HCT116 (cell line): ENCODE measurements at regions not wholly inside any gene's neighbourhood (a gene's known extent, or its start where the extent isn't known, plus 50 kb on each side); places are given as distances from the start of the nearest gene placed in this dataset.

Experiments used
- ATAC-seq: fragments of 200-7000 bp; cut with Tn5 transposase; 2 replicates; pipeline ENCODE4 v1.9.1; 2020; ENCODE audit warnings: mild to moderate bottlenecking, moderate library complexity
- BruUV-seq: library from RNA; stranded (reverse); fragments of 400-500 nt; replicated peaks from 2 replicates; lab custom pipeline; 2021; lab: Mats Ljungman, UMichigan
- CTCF ChIA-PET: fragments of 300-600 bp; sonication (Branson Sonifier 250); formaldehyde crosslinking; loops from one replicate; lab custom pipeline; 2021; ENCODE audit warnings: antibody characterized with exemption; lab: Charles Lee
- POLR2A ChIA-PET: fragments of 300-600, 350-600 bp; sonication (Branson Sonifier 250); formaldehyde crosslinking; loops from one replicate; lab custom pipeline; 2021; ENCODE audit warnings: antibody characterized with exemption; lab: Charles Lee
- RAD21 ChIA-PET, 2 experiments: fragments of 300-600 bp; sonication (Branson Sonifier 250); formaldehyde crosslinking; loops; one replicate each; lab custom pipeline; 2023; ENCODE audit warnings: low total read pairs in 2 of 2; ENCODE audit not compliant: uncharacterized antibody in 2 of 2, unreplicated experiment in 2 of 2, low non-redundant PET in 1 of 2; lab: Charles Lee
- DNase-seq: peaks from one replicate; pipeline ENCODE4 v3.0.0-alpha.2; 2010; ENCODE audit warnings: low read depth, low spot score
- H2AFZ ChIP-seq: fragments of 200-600 bp; shearing (Covaris generic), sonication (generic); 2 replicates; pipeline ENCODE4 v1.6.1; 2017; ENCODE audit warnings: low read depth, mixed run types, mixed read lengths, antibody characterized with exemption, low read length; ENCODE audit not compliant: poor library complexity, severe bottlenecking
- H3K27ac ChIP-seq: 2 replicates; pipeline ENCODE4 v1.5.1; 2012; ENCODE audit warnings: low read depth, low read length
- H3K27me3 ChIP-seq: fragments of 200-600 bp; sonication (generic); 2 replicates; pipeline ENCODE4 v1.6.1; 2016; ENCODE audit warnings: mixed run types, low read length, mixed read lengths; ENCODE audit not compliant: insufficient read depth
- H3K36me3 ChIP-seq, 2 experiments: fragments of 200-500 bp in 1 of 2; fragments of 200-600 bp in 1 of 2; sonication (Bioruptor generic) in 1 of 2; sonication (generic) in 1 of 2; 2 replicates each; pipeline versions ENCODE4 v1.5.1 to v1.6.1; 2014 to 2016; ENCODE audit warnings: low read length in 2 of 2, inconsistent platforms in 1 of 2, mixed read lengths in 1 of 2, mixed run types in 1 of 2; ENCODE audit not compliant: insufficient read depth in 2 of 2, control insufficient read depth in 1 of 2
- H3K4me1 ChIP-seq, 2 experiments: fragments of 200-600 bp in 1 of 2; sonication (generic) in 1 of 2; 2 replicates each; pipeline versions ENCODE4 v1.5.1 to v1.6.1; 2012 to 2017; ENCODE audit warnings: low read length in 2 of 2, inconsistent platforms in 1 of 2, mild to moderate bottlenecking in 1 of 2, mixed read lengths in 1 of 2, mixed run types in 1 of 2, moderate library complexity in 1 of 2; ENCODE audit not compliant: insufficient read depth in 2 of 2, control insufficient read depth in 1 of 2
- H3K4me2 ChIP-seq: fragments of 200-600 bp; sonication (generic); 2 replicates; pipeline ENCODE4 v1.6.1; 2017; ENCODE audit warnings: mixed run types, low read length, mixed read lengths
- H3K4me3 ChIP-seq, 2 experiments: fragments of 200-600 bp in 1 of 2; sonication (generic) in 1 of 2; replicated peaks in 1 of 2; 2 replicates each; pipeline ENCODE4 v1.5.1; 2011 to 2016; ENCODE audit warnings: low read length in 2 of 2, control low read depth in 1 of 2, low read depth in 1 of 2, mild to moderate bottlenecking in 1 of 2, mixed read lengths in 1 of 2, mixed run types in 1 of 2
- H3K79me2 ChIP-seq: fragments of 200-600 bp; sonication (generic); 2 replicates; pipeline ENCODE4 v1.6.1; 2017; ENCODE audit warnings: mild to moderate bottlenecking, mixed run types, low read length, moderate library complexity, mixed read lengths; ENCODE audit not compliant: insufficient read depth
- H3K9ac ChIP-seq: fragments of 200-600 bp; sonication (generic); 2 replicates; pipeline ENCODE4 v1.6.1; 2016; ENCODE audit warnings: low read length, mixed read lengths
- H3K9me2 ChIP-seq: fragments of 200-600 bp; sonication (generic), shearing (Covaris generic); 2 replicates; pipeline ENCODE4 v1.6.1; 2017; ENCODE audit warnings: mixed run types, mild to moderate bottlenecking, moderate library complexity; ENCODE audit not compliant: insufficient read depth
- H3K9me3 ChIP-seq, 2 experiments: fragments of 200-500 bp in 1 of 2; fragments of 200-600 bp in 1 of 2; sonication (Bioruptor generic) in 1 of 2; sonication (generic) in 1 of 2; 2 replicates each; pipeline ENCODE4 v1.6.1; 2014 to 2017; ENCODE audit warnings: low read length in 2 of 2, mixed read lengths in 2 of 2, inconsistent platforms in 1 of 2, low read depth in 1 of 2, mild to moderate bottlenecking in 1 of 2, mixed run types in 1 of 2, moderate library complexity in 1 of 2; ENCODE audit not compliant: control insufficient read depth in 1 of 2, insufficient read depth in 1 of 2
- H4K20me1 ChIP-seq: fragments of 200-600 bp; sonication (generic), shearing (Covaris generic); 2 replicates; pipeline ENCODE4 v1.6.1; 2017; ENCODE audit warnings: mixed run types, mild to moderate bottlenecking, moderate library complexity; ENCODE audit not compliant: insufficient read depth
- CEBPB ChIP-seq: IDR thresholded peaks from 2 replicates; pipeline ENCODE4 v1.6.1; 2012; ENCODE audit warnings: low read depth
- EGR1 ChIP-seq: IDR thresholded peaks from 2 replicates; pipeline ENCODE4 v1.6.1; 2012; ENCODE audit warnings: low read depth
- ELF1 ChIP-seq: IDR thresholded peaks from 2 replicates; pipeline ENCODE4 v1.6.1; 2012; ENCODE audit warnings: low read depth, borderline replicate concordance
- EZH2 ChIP-seq: fragments of 200-600 bp; sonication (generic); IDR thresholded peaks from 2 replicates; pipeline ENCODE4 v1.6.1; 2017; ENCODE audit warnings: antibody characterized with exemption, mixed run types
- JUND ChIP-seq: IDR thresholded peaks from 2 replicates; pipeline ENCODE4 v1.6.1; 2012
- POLR2A ChIP-seq: IDR thresholded peaks from 2 replicates; pipeline ENCODE4 v1.7.0; 2011; ENCODE audit warnings: borderline replicate concordance; ENCODE audit not compliant: insufficient read depth, insufficient read length; ENCODE audit errors: extremely low read depth
- RAD21 ChIP-seq: IDR thresholded peaks from 2 replicates; pipeline ENCODE4 v1.6.1; 2012; ENCODE audit warnings: low read depth, mild to moderate bottlenecking
- SP1 ChIP-seq: IDR thresholded peaks from 2 replicates; pipeline ENCODE4 v1.6.1; 2012; ENCODE audit warnings: low read depth
- SRF ChIP-seq: IDR thresholded peaks from 2 replicates; pipeline ENCODE4 v1.6.1; 2012; ENCODE audit warnings: low read depth
- TCF7L2 ChIP-seq: IDR thresholded peaks from 2 replicates; pipeline ENCODE4 v1.7.0; 2011; ENCODE audit warnings: borderline replicate concordance, inconsistent platforms; ENCODE audit not compliant: insufficient read depth, insufficient read length; ENCODE audit errors: extremely low read depth
- YY1 ChIP-seq: IDR thresholded peaks from 2 replicates; pipeline ENCODE4 v1.6.1; 2011; ENCODE audit warnings: low read length, low read depth, moderate library complexity, mild to moderate bottlenecking; ENCODE audit not compliant: insufficient replicate concordance; ENCODE audit errors: extremely low read depth
- ZFX ChIP-seq: fragments of 450-650 bp; IDR thresholded peaks from 2 replicates; pipeline ENCODE4 v1.6.1; 2017
- intact Hi-C: fragments of 100-400 bp; cut with micrococcal nuclease; formaldehyde crosslinking; loops from 2 replicates; pipeline ENCODE4 v1.10.0; 2022
- TF ChIP-seq, protein P1 (sequence below): IDR thresholded peaks from 2 replicates; pipeline ENCODE4 v1.6.1; 2011; ENCODE audit warnings: mild to moderate bottlenecking, low read length, moderate library complexity; ENCODE audit not compliant: insufficient replicate concordance; ENCODE audit errors: extremely low read depth
- TF ChIP-seq, protein P2 (sequence below): IDR thresholded peaks from 2 replicates; pipeline ENCODE4 v1.6.1; 2012

DNA sequence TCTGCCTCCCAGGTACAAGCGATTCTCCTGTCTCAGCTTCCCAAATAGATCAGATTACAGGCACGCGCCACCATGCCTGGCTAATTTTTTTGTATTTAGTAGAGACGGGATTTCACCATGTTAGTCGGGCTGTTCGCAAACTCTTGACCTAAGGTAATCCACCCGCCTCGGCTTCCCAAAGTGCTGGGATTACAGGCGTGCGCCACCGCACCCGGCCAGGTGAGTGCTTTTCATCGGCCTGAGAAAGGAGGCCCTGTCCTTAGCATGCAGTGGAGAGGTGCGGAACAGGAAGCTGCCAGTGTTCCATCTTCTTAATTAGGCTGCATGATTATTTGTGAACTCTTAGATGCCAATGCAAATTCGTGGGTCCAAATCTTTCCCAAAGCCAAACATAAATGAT is 125.7 kb upstream of the THSD7B start:
- no peak overlapping the region for H3K4me3 ChIP-seq
- H3K4me2 ChIP-seq: no peak overlapping the region
- no peaks in the 10 kb centered on the region for H3K79me2 ChIP-seq
- intact Hi-C loops: no loop called here
- TF ChIP-seq JUND: no peak
- no peak for TF ChIP-seq RAD21
- TF ChIP-seq SP1: no peak
- no peak for TF ChIP-seq POLR2A
- no peak for TF ChIP-seq ZFX
- TF ChIP-seq, protein P1, sequence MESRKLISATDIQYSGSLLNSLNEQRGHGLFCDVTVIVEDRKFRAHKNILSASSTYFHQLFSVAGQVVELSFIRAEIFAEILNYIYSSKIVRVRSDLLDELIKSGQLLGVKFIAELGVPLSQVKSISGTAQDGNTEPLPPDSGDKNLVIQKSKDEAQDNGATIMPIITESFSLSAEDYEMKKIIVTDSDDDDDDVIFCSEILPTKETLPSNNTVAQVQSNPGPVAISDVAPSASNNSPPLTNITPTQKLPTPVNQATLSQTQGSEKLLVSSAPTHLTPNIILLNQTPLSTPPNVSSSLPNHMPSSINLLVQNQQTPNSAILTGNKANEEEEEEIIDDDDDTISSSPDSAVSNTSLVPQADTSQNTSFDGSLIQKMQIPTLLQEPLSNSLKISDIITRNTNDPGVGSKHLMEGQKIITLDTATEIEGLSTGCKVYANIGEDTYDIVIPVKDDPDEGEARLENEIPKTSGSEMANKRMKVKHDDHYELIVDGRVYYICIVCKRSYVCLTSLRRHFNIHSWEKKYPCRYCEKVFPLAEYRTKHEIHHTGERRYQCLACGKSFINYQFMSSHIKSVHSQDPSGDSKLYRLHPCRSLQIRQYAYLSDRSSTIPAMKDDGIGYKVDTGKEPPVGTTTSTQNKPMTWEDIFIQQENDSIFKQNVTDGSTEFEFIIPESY: no peak
- TF ChIP-seq YY1: no peak
- ChIA-PET CTCF (no interaction called here), POLR2A (no interaction called here), RAD21 (no interaction called here)
- H2AFZ ChIP-seq: no peak overlapping the region
- no peaks in the 10 kb centered on the region for H3K9me2 ChIP-seq
- H4K20me1 ChIP-seq: no peaks in the 10 kb centered on the region
- 0 out of 2 replicates have a peak, but pooled peaks cover 3% of the 10 kb centered on the region for H3K27me3 ChIP-seq
- BruUV-seq: no TSS peak
- H3K36me3 ChIP-seq: no peaks in the 10 kb centered on the region
- no peak for ATAC-seq
- no peaks in the 10 kb centered on the region for H3K4me1 ChIP-seq
- no peak overlapping the region for H3K9ac ChIP-seq
- no peak overlapping the region for H3K27ac ChIP-seq
- no peak for DNase-seq
- H3K9me3 ChIP-seq: no peaks in the 10 kb centered on the region

DNA sequence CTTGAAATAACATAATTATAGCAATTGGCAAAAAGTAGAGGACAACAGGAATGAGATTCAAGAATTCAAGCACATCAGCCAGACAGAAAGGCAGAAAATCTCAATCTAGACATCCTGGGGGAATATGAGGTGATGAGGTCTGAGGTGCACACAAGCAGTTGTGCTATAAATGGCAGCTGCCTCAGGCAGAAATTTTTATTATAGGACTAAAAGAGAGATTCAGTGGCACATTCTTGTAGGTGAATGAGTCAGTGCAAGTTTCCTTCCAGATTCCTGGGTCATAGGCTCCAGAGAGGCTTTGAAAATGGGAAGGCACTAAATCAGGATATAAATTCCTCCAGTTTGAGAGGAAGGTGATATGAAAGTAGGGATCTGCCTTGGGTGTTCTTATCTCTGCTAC is 127.2 kb upstream of the THSD7B start:
- no peaks in the 10 kb centered on the region for H3K9me3 ChIP-seq
- H3K27ac ChIP-seq: no peak overlapping the region
- ChIA-PET CTCF (interaction anchor here (0.5 kb wide), 1 partner anchor 99 kb away, joined by 4 read pairs; no protein-coding TSS in a partner anchor), RAD21 (no interaction called here), POLR2A (no interaction called here)
- no peaks in the 10 kb centered on the region for H3K4me1 ChIP-seq
- H3K4me2 ChIP-seq: no peak overlapping the region
- H3K4me3 ChIP-seq: no peak overlapping the region
- no TSS peak for BruUV-seq
- no peaks in the 10 kb centered on the region for H3K9me2 ChIP-seq
- H3K9ac ChIP-seq: no peak overlapping the region
- H4K20me1 ChIP-seq: no peaks in the 10 kb centered on the region
- ATAC-seq: no peak
- no peak for DNase-seq
- H2AFZ ChIP-seq: no peak overlapping the region
- H3K27me3 ChIP-seq: 0 out of 2 replicates have a peak, but pooled peaks cover 3% of the 10 kb centered on the region
- H3K36me3 ChIP-seq: no peaks in the 10 kb centered on the region
- intact Hi-C loops: no loop called here
- no peaks in the 10 kb centered on the region for H3K79me2 ChIP-seq
- TF ChIP-seq EGR1 (no peak), TCF7L2 (no peak), EZH2 (no peak), JUND (no peak), SRF (no peak), CEBPB (no peak), ELF1 (no peak)
- TF ChIP-seq, protein P1: no peak
- TF ChIP-seq, protein P2, sequence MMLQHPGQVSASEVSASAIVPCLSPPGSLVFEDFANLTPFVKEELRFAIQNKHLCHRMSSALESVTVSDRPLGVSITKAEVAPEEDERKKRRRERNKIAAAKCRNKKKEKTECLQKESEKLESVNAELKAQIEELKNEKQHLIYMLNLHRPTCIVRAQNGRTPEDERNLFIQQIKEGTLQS: no peak
